ENCODE measurements at regions not wholly inside any gene's neighbourhood (a gene's known extent, or its start where the extent isn't known, plus 50 kb on each side); places are given as distances from the start of the nearest gene placed in this dataset.

GRCh38 chr4:3343358-3343757 lies 50.5 kb downstream of the RGS12 start:
- no peak for DNase-seq (ENCODE audit: low read depth)

DNA sequence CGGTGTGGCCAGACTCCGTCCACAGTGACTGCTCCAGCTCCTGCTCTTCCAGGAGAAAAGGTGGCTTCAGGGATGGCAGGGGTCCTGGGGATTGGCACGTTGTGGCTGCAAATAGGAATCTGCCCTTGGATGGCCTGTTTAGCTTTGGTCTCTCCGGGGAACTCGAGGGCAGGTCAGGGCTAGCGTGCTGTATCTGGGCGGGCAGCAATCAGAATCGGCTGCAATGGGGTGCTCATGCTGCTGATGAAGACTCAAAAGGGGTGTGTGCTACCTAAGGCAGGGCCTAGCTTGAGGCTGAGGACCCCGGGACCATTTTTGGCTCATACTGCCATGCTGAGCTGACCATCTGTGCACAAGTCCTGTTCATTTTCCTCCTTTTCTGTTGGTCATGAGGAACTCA lies 51.3 kb downstream of the RGS12 start:
- DNase-seq (ENCODE audit: low read depth), result no peak

- no peak for DNase-seq (ENCODE audit: low read depth)
Observed at GRCh38 chr4:3344596-3344995, 51.8 kb downstream of the RGS12 start.

DNA sequence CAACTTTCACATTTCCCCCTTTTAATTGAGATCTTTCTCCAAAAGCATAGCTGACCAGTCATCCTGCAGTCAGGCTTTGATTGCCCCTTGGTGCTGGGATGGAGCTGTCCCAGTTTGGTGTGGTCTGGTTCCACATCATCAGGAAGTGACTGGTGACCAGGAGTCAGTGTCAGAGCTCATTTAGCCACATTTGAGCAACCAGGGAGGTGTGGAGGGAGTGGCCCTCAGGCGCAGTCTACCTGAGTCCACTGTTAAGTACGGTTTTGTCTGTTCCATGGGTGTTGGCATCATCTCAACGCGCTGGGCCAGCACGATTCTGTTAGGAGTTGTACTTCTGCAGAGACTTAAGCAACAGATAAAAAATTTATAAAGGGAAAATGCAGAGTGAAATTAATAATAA lies 52.6 kb downstream of the RGS12 start:
- no peak for DNase-seq (ENCODE audit: low read depth)

DNA sequence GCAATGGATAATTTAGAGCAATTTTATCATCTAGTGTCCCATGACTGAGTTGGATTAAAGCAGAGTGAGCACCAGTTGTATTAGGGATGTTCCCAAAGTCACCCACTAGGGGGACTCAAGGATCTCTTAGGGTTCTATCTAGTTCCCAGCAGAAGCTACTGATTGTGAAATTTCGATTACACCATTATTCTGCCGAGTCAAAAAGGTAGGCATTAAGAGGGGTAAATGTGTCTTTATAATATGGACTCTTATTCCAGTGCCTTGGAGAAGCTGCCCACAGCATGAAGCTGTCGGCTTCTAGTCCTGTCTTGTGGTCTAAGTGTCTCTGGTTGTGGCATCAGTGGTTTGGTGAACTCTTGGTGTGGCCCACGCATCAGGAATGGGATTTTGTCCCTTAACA lies 53.3 kb downstream of the RGS12 start:
- DNase-seq (ENCODE audit: low read depth), result peak; percentile 70

DNA sequence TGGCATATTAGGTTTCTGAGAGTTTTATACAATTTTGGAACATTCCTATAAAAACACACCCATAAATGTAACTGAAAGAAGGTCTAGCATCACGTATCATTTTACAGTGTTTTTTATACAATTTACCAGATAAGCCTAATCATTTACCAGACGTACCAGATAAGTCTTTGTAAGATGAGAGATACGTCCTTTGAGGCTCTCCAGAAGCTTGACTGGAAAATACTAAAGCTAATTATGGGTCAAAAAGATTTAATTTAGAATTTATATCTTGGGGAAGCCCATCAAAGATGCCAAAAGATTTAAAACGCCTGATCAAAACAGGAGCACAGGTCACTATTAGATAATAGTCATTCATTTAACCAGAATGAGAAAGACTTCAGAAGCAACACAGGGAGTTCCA lies 55.0 kb downstream of the RGS12 start:
- DNase-seq (ENCODE audit: low read depth), result no peak

DNA sequence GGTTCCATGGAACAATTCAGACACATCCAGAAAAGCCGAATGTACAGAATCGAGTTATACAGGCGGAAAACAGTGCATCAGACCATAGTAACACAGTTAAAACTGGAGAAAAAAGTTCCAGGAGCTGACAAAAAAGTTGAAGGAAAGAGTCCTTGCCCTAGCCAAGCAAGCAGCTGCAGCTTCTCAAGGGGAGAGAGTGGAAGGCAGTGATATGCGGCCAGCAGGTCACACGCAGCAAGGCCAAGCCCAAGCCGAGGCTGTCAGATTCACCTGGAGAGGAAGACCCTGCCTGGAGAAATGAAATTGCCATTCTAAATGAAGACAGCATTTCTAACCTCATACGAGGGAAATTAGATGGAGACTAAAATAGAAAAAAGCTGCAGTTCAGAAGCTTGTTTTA lies 55.8 kb downstream of the RGS12 start:
- no peak for DNase-seq (ENCODE audit: low read depth)

GRCh38 chr4:3349116-3349515 lies 56.3 kb downstream of the RGS12 start:
- no peak for DNase-seq (ENCODE audit: low read depth)

GRCh38 chr4:3351997-3352396 lies 59.2 kb downstream of the RGS12 start:
- no peak for DNase-seq (ENCODE audit: low read depth)

DNA sequence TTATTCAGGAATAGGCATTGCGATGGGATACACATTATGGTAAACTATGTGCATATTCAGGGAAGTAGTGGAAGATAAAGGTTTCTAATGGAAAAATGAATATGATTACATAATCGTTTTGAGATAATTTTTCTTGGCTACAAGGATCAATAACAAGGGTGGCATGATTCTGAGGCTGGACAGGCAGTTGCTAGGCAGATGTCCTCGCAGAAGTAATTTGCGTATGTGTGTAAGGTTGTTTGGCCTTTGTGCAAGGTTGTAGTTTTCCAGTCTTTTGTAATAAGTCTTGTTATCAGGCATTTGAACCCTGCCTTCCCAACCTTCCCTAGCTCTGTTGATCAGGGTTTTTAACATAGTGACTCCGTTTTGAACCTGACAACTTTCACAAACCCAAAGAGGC lies 59.7 kb downstream of the RGS12 start:
- no peak for DNase-seq (ENCODE audit: low read depth)

DNA sequence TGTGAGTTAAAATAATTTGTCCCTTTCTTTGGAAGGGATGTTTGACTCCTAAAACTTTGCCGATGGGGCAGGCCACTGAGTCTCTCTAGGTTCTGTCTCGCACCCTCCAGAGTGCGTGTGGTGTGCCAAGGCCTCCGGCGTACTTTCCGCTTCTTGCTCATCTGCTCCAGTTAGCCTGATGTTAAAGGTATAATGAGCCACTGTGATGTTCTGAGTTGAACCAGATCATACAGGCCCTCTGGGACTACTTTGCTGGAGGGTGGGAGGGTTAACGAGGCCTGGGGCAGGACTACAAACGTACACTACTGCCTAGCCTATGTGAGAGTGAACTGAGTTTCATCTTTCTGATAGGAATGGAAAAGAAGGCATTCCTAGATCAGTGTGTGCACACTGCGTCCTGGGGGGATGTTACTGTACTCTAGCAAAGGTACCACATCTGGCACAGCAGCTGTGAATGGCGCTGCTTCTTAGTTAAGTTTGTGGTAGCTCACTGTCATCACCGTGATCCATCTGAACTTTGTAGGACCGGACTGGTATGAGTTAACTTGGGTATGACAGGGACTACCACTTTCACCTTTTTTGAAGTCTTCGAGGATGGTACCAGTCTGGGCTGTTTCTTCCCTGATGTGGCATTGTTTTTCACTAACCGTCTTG lies 60.2 kb downstream of the RGS12 start:
- no peak for DNase-seq (ENCODE audit: low read depth)

GRCh38 chr4:3353752-3354454 lies 61.1 kb downstream of the RGS12 start:
- DNase-seq (ENCODE audit: low read depth), result no peak

DNA sequence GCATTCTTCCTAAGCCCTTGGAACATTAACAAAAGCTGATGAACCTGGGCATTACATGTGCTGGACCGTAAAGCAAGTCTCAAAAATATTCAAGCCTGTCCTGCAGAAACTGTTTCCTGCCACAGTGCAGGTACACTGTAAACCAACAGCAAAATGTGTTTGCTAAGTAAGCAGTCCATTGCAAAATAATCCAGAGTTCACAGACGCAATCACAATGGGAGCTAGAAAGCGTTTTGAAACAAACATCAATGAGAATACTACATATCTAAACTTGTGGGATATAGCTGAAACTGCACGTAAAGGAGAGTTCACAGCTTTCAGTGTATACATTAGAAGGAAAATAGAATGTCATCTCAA lies 61.6 kb downstream of the RGS12 start:
- DNase-seq (ENCODE audit: low read depth), result no peak

DNA sequence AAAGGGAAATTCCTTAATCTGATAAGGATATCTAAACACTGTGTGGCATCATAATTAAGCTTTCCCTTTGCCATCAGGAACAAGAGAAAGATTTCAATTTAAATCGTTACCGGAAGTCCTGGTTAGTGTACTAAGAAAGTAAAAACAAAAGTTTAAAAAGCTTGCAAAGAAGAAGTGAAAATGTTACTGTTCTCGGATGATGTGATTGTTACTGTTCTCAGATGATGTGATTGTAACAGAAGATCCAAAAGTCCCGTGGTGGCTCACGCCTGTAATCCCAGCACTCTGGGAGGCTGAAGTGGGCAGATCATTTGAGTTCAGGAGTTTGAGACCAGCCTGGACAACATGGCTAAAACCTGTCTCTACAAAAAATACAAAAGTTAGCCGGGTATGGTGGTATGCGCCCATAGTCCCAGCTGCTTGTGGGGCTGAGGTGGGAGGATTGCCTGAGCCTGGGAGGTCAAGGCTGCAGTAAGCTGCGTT lies 62.5 kb downstream of the RGS12 start:
- no peak for DNase-seq (ENCODE audit: low read depth)

- no peak for DNase-seq (ENCODE audit: low read depth)
Observed at GRCh38 chr4:3358656-3359055, 65.8 kb downstream of the RGS12 start.

DNA sequence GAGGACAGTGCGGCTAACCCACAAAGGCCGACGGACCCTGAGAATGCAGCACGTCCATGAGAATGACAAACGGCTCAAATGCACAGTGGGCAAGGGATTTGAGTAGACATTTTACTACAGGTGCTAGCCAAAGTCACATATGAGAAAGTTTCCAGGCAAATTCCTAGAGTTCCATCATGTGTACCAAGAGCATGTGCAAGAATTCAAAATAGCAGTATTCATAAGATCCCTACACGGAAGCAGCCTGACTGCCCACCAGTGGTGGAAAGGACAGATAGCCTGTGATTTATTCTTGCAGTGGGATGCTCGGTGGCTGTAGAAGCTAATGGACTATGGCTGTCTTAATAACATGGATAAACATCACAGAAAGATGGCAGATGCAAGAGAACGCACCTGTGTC lies 68.0 kb downstream of the RGS12 start:
- no peak for DNase-seq (ENCODE audit: low read depth)

DNA sequence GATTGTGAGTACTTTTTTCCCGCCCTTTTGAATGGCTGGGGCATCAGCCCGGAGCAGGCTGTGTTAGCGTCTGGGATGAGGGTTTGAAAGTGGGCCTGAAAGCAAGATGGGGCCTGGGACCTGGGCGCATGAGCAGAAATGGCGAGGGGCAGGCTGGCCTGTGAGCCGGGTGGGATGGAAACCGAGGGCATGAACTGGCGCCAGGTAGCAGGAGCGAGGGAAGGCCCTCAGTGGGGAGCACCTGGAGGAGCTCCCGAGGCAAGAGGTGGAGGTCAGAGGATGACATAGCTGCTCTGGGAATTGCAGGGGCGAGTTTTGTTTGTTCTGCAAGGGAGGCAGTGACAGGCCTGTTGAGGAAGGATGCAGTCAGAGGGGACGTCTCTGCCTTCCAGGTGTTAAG lies 68.6 kb downstream of the RGS12 start:
- DNase-seq (ENCODE audit: low read depth), result no peak

- DNase-seq (ENCODE audit: low read depth), result no peak
Observed at GRCh38 chr4:3361896-3362295, 69.1 kb downstream of the RGS12 start.

DNA sequence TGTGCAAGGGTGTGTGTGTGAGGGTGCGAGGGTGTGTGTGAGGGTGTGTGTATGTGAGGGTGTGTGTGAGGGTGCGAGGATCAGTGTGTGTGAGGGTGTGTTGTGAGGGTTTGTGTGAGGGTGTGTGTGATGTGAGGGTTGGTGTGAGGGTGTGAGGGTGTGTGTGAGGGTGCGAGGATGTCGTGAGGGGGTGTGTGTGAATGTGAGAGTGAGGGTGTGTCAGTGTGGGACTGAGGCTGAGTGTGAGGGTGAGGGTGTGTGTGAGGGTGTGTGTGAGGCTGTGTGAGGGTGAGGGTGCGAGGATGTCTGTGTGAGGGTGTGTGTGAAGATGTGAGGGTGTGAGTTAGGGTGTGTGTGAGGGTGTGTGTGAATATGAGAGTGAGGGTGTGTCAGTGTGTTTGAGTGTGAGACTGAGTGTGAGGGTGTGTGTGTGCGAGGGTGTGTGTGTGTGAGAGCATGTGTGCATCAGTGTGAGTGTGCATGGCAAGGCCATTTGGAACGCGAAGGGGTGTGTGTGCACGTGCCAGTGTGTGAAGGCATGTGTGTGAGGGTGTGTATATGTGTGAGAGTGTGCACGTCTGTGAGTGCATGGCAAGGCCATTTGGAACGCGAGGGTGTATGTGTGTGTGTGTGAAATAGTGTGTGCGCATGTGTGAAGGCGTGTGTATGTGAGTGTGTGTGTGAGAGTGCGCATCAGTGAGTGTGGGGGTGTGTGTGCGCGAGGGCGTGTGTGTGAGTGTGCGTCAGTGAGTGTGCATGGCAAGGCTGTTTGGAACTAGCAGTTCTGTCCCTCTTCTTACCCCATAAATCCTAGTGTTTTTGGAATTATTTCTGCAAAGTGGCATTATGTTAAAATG lies 69.8 kb downstream of the RGS12 start:
- no peak for DNase-seq (ENCODE audit: low read depth)

DNA sequence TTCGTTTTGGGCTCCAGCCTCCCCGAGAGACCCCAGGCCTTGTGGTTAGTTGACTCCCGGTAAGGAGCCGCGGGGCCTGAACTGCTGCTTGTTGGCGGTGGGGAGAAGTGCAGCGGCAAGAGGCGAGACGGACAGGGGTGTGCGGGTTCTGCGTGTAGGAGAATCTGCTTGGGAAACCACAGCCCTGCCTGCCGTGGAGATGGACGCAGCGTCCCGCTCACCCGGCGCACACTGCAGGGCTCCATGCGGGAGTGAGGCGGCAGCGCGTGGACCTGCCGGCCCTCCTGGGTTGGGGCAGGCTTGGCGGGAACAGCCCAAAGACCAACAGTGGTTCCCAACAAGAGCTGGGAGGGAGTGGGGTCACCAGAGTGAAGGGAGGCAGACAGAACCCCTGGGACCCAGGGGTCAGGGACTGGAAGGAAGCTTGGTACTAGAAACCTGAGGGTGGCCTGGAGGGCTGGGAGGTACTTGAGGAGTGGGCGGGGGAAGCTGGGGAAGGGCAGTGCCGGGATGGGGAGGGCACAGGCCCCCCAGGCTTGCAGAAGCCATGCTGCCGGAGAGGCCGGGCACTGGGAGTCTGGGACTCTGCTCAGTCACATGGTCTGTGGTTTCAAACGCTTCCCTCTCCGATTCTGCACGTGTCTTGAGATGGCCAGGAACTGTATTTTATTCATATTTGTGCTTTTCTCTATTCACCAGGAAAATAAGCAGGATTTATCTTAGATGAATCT lies 70.8 kb downstream of the RGS12 start:
- DNase-seq (ENCODE audit: low read depth), result no peak

DNA sequence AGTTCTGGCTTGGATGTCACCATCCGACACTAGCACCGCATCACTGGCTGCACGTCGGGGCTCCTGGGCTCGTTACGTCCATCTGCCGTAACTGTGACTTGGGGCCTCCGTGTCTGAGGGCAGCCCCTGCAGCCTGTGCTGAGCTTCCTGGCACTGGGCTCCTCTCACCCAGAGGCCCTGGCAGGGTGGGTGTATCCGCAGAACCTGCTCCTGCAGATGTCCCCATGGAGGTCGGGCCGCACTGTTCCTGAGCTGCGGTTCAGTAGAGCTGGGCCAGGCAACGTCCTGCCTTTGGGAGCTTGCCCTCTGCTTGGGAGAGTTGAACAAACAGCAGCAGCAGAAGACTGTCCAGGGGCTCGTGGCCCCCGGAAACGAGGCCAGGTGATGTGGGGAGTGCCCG lies 71.4 kb downstream of the RGS12 start:
- no peak for DNase-seq (ENCODE audit: low read depth)

GRCh38 chr4:3364634-3365314 lies 72.0 kb downstream of the RGS12 start:
- DNase-seq (ENCODE audit: low read depth), result no peak

Measured in stromal cell of bone marrow (primary cell).